K562 (cell line): ENCODE measurements at regions not wholly inside any gene's neighbourhood (a gene's known extent, or its start where the extent isn't known, plus 50 kb on each side); places are given as distances from the start of the nearest gene placed in this dataset.

ENCODE experiments used
- ATAC-seq: fragments of 200-7000 bp; cut with Tn5 transposase; 3 replicates; pipeline ENCODE4 v1.9.1; 2020; ENCODE audit warnings: moderate library complexity
- BruUV-seq: library from RNA; stranded (reverse); fragments of 400-500 nt; replicated peaks from 2 replicates; lab custom pipeline; 2021; lab: Mats Ljungman, UMichigan
- CTCF ChIA-PET: fragments of 300-600 bp; formaldehyde crosslinking; extraction: SDS; loops from one replicate; lab custom pipeline; 2021; ENCODE audit warnings: low intra/inter-chr PET ratio; lab: Yijun Ruan, JAX
- POLR2A ChIA-PET: fragments of 300-600, 350-650 bp; sonication (Branson Sonifier 250); formaldehyde crosslinking; extraction: SDS; loops from one replicate; lab custom pipeline; 2021; ENCODE audit warnings: antibody characterized with exemption, inconsistent platforms; lab: Yijun Ruan, JAX
- DNase-seq, 4 experiments: peaks; one replicate each; pipeline versions ENCODE4 v3.0.0 to v3.0.0-alpha.2; 2011 to 2018; ENCODE audit warnings: low spot score in 3 of 4, mixed read lengths in 3 of 4; ENCODE audit errors: extremely low read depth in 1 of 4
- FAIRE-seq: peaks from 2 replicates; lab custom pipeline; 2011; peaks lifted over from hg19 to GRCh38; lab: Jason Lieb, UNC
- H2AFZ ChIP-seq: 2 replicates; pipeline ENCODE4 v1.6.0; 2011; ENCODE audit warnings: low read depth, low read length, control low read depth, inconsistent platforms
- H3K27ac ChIP-seq: fragments of 200-600 bp; 3 replicates; pipeline ENCODE4 v1.8.0; 2011; ENCODE audit warnings: low read depth, mild to moderate bottlenecking, control low read depth, inconsistent platforms, low read length, moderate library complexity, mixed read lengths; ENCODE audit errors: extremely low read depth
- H3K27me3 ChIP-seq, 2 experiments: fragments of 300-600 bp in 1 of 2; 2 replicates in 1 of 2; 3 replicates in 1 of 2; pipeline versions ENCODE4 v1.6.0 to v1.8.0; 2011; ENCODE audit warnings: inconsistent platforms in 2 of 2, low read length in 2 of 2, mild to moderate bottlenecking in 1 of 2, mixed read lengths in 1 of 2, moderate library complexity in 1 of 2; ENCODE audit not compliant: control insufficient read depth in 2 of 2, insufficient read depth in 2 of 2
- H3K36me3 ChIP-seq: fragments of 300-600 bp; 3 replicates; pipeline ENCODE4 v1.8.0; 2011; ENCODE audit warnings: mild to moderate bottlenecking, low read length, inconsistent platforms; ENCODE audit not compliant: control insufficient read depth, insufficient read depth
- H3K4me1 ChIP-seq, 2 experiments: fragments of 200-600 bp in 1 of 2; replicated peaks in 1 of 2; 2 replicates in 1 of 2; 3 replicates in 1 of 2; pipeline versions ENCODE4 v1.5.1 to v1.8.0; 2011; ENCODE audit warnings: inconsistent platforms in 2 of 2, low read length in 2 of 2, mild to moderate bottlenecking in 1 of 2, mixed read lengths in 1 of 2, moderate library complexity in 1 of 2; ENCODE audit not compliant: control insufficient read depth in 2 of 2, insufficient read depth in 2 of 2
- H3K4me2 ChIP-seq: 2 replicates; pipeline ENCODE4 v1.6.1; 2011; ENCODE audit warnings: low read length, control low read depth, inconsistent platforms, mixed read lengths; ENCODE audit not compliant: insufficient read depth
- H3K4me3 ChIP-seq: fragments of 200-600 bp; sonication (generic), shearing (Covaris generic); 2 replicates; pipeline ENCODE4 v1.5.1; 2016; ENCODE audit warnings: control low read depth, inconsistent platforms
- H3K79me2 ChIP-seq: fragments of 200-600 bp; 3 replicates; pipeline ENCODE4 v1.8.0; 2011; ENCODE audit warnings: low read length, inconsistent platforms; ENCODE audit not compliant: control insufficient read depth, insufficient read depth
- H3K9ac ChIP-seq, 2 experiments: 2 replicates each; pipeline versions ENCODE4 v1.6.0 to v1.6.1; 2011; ENCODE audit warnings: low read depth in 2 of 2, low read length in 2 of 2, control low read depth in 1 of 2, inconsistent platforms in 1 of 2, mild to moderate bottlenecking in 1 of 2, mixed read lengths in 1 of 2; ENCODE audit not compliant: insufficient read depth in 1 of 2
- H3K9me1 ChIP-seq: one replicate; pipeline ENCODE4 v1.6.0; 2011; ENCODE audit warnings: inconsistent platforms, mild to moderate bottlenecking, low read length, moderate library complexity; ENCODE audit not compliant: control insufficient read depth, insufficient read depth
- H3K9me3 ChIP-seq: replicated peaks from 2 replicates; pipeline ENCODE4 v1.5.1; 2011; ENCODE audit warnings: low read depth, low read length, inconsistent platforms; ENCODE audit not compliant: control insufficient read depth, insufficient read depth
- H4K20me1 ChIP-seq: replicated peaks from 2 replicates; pipeline ENCODE4 v1.6.1; 2011; ENCODE audit warnings: low read length, inconsistent platforms, mixed read lengths; ENCODE audit not compliant: control insufficient read depth, insufficient read depth
- CEBPG ChIP-seq, 3 experiments: fragments of 200-800 bp in 1 of 3; sonication (Bioruptor generic) in 1 of 3; sonication (generic) in 1 of 3; formaldehyde crosslinking in 1 of 3; IDR thresholded peaks in 2 of 3; conservative IDR thresholded peaks in 1 of 3; 2 replicates each; pipeline versions ENCODE4 v1.6.1 to v1.8.0; 2016 to 2022; ENCODE audit warnings: missing compliant biosample characterization in 2 of 3, missing genetic modification characterization in 2 of 3, mild to moderate bottlenecking in 1 of 3, missing genetic modification reagents in 1 of 3
- DNMT1 ChIP-seq: fragments of 450-650 bp; IDR thresholded peaks from 2 replicates; pipeline ENCODE4 v1.6.1; 2016; ENCODE audit warnings: antibody characterized with exemption, mild to moderate bottlenecking
- ETV1 ChIP-seq: fragments of 450-650 bp; conservative IDR thresholded peaks from 2 replicates; pipeline ENCODE4 v1.6.1; 2016; ENCODE audit warnings: missing genetic modification characterization, control low read depth, low read depth, missing compliant biosample characterization
- SETDB1 ChIP-seq: IDR thresholded peaks from one replicate; pipeline ENCODE4 v1.6.1; 2012; ENCODE audit warnings: low read length, control low read depth, inconsistent platforms
- SRSF9 ChIP-seq: fragments of 200-400 bp; formaldehyde crosslinking; IDR thresholded peaks from 2 replicates; pipeline ENCODE4 v1.6.1; 2017; ENCODE audit warnings: low read depth, low read length, borderline replicate concordance
- WGBS: fragments of 100-300 bp; shearing (Covaris generic); methylation state at CpG from one replicate; pipeline ENCODE4 v1.1.6; 2016; ENCODE audit warnings: low coverage, mixed read lengths; ENCODE audit not compliant: insufficient coverage; ENCODE audit errors: missing lambda C conversion rate; 5-methylcytosine and 5-hydroxymethylcytosine counted together
- in situ Hi-C: fragments of 300-500 bp; cut with MboI; formaldehyde crosslinking; loops from 4 replicates; pipeline ENCODE4 v1.15.0; 2018; ENCODE audit warnings: inconsistent platforms, mixed read lengths
- intact Hi-C: fragments of 100-400 bp; cut with micrococcal nuclease; formaldehyde crosslinking; loops from 2 replicates; pipeline ENCODE4 v1.14.2; 2022
- TF ChIP-seq, protein P1 (sequence below), 2 experiments: IDR thresholded peaks; 2 replicates each; pipeline ENCODE4 v1.6.1; 2011; ENCODE audit warnings: borderline replicate concordance in 1 of 2, control low read depth in 1 of 2, low read depth in 1 of 2, low read length in 1 of 2, mild to moderate bottlenecking in 1 of 2, mixed read lengths in 1 of 2, moderate library complexity in 1 of 2; ENCODE audit not compliant: insufficient read depth in 1 of 2, insufficient read length in 1 of 2, poor library complexity in 1 of 2, severe bottlenecking in 1 of 2; ENCODE audit errors: extremely low read depth in 1 of 2

DNA sequence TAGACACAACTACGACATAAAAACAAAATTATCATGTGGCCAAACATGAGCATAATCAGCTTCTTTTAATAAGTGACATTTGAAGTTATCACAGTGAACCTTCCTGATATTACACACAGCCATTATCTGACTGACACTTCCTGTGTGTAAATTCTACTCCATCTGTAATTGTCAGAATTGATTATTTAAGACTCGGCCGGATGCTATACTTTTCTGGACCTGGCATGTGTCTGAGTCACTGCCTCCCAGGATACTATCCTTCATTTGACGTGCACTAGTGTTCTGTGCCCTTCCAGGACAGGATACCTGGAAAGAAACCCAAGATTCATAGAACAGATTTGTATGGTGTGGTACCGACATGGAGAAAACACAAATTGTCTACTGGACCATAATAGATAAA is 242.0 kb downstream of the HS3ST3A1 start:
- H4K20me1 ChIP-seq: no peaks in the 10 kb centered on the region
- TF ChIP-seq, protein P1, sequence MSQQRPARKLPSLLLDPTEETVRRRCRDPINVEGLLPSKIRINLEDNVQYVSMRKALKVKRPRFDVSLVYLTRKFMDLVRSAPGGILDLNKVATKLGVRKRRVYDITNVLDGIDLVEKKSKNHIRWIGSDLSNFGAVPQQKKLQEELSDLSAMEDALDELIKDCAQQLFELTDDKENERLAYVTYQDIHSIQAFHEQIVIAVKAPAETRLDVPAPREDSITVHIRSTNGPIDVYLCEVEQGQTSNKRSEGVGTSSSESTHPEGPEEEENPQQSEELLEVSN (IDR thresholded peaks at IDR 0.05; ENCODE audit: borderline replicate concordance in 1 of 2, extremely low read depth in 1 of 2, insufficient read depth in 1 of 2, insufficient read length in 1 of 2, low read depth in 1 of 2, low read length in 1 of 2, poor library complexity in 1 of 2, severe bottlenecking in 1 of 2): no peak
- no peak for TF ChIP-seq CEBPG (CRISPR knock-in tag; IDR thresholded peaks at IDR 0.05)
- no peak for TF ChIP-seq CEBPG (tag; conservative IDR thresholded peaks at IDR 0.05 in 1 of 2, IDR thresholded peaks at IDR 0.05 in 1 of 2)
- TF ChIP-seq SRSF9: no peak
- TF ChIP-seq SETDB1: no peak
- no peak for TF ChIP-seq DNMT1
- no peak; the same call in 1 of the 2 replicates for TF ChIP-seq ETV1 (tag)
- DNase-seq (no peak), FAIRE-seq (no peak), ATAC-seq (no peak)
- no TSS peak for BruUV-seq
- H3K27ac ChIP-seq: no peak overlapping the region
- H2AFZ ChIP-seq: no peak overlapping the region
- no peaks in the 10 kb centered on the region for H3K9me3 ChIP-seq
- H3K36me3 ChIP-seq: no peaks in the 10 kb centered on the region
- no peaks in the 10 kb centered on the region for H3K4me1 ChIP-seq
- POLR2A ChIA-PET: interaction anchor here (0.6 to 1.4 kb wide), 2 partner anchors 15 to 50 kb away, joined by 3 read pairs; no protein-coding TSS in a partner anchor
- in situ Hi-C loops: no loop called here
- no peak overlapping the region for H3K4me3 ChIP-seq
- H3K4me2 ChIP-seq: no peak overlapping the region
- WGBS: 6% methylated on average over 5 of the region's 5 CpGs
- intact Hi-C loops: no loop called here
- H3K9me1 ChIP-seq: no peaks in the 10 kb centered on the region
- no peak overlapping the region for H3K9ac ChIP-seq
- no peaks in the 10 kb centered on the region for H3K79me2 ChIP-seq
- H3K27me3 ChIP-seq: no peaks in the 10 kb centered on the region
- CTCF ChIA-PET: no interaction called here
